ENCODE measurements at regions not wholly inside any gene's neighbourhood (a gene's known extent, or its start where the extent isn't known, plus 50 kb on each side); places are given as distances from the start of the nearest gene placed in this dataset.

- TF ChIP-seq CTCF (IDR thresholded peaks at IDR 0.05 in 2 of 3, conservative IDR thresholded peaks at IDR 0.05 in 1 of 3; ENCODE audit: borderline replicate concordance in 1 of 3, insufficient read depth in 1 of 3, low read depth in 2 of 3, low read length in 2 of 3) (no peak), CBX3 (IDR thresholded peaks at IDR 0.05; ENCODE audit: low read depth) (no peak), CEBPB (IDR thresholded peaks at IDR 0.05; ENCODE audit: low read depth) (no peak), MAX (IDR thresholded peaks at IDR 0.05) (no peak), JUND (IDR thresholded peaks at IDR 0.05) (no peak)
These were observed 408.1 kb downstream of the GADD45G start (continued) for GRCh38 chr9:90012949-90013348.

GRCh38 chr9:90013778-90014177 lies 409.0 kb downstream of the GADD45G start:
- no peaks in the 10 kb centered on the region for H4K20me1 ChIP-seq (ENCODE audit: insufficient read depth)
- no peak for ATAC-seq
- H3K9me3 ChIP-seq (ENCODE audit: control insufficient read depth in 1 of 2, insufficient read depth in 1 of 2, low read depth in 1 of 2, low read length in 2 of 2) = no peaks in the 10 kb centered on the region
- ChIA-PET CTCF (no interaction called here), POLR2A (no interaction called here), RAD21 (ENCODE audit: low non-redundant PET in 1 of 2, low total read pairs in 2 of 2, uncharacterized antibody in 2 of 2, unreplicated experiment in 2 of 2) (no interaction called here)
- BruUV-seq (replicated peaks) = no TSS peak
- no peak overlapping the region for H3K27ac ChIP-seq (ENCODE audit: low read depth, low read length)
- H3K79me2 ChIP-seq (ENCODE audit: insufficient read depth, low read length) = no peaks in the 10 kb centered on the region
- no peaks in the 10 kb centered on the region for H3K9me2 ChIP-seq (ENCODE audit: insufficient read depth)
- H3K36me3 ChIP-seq (ENCODE audit: control insufficient read depth in 1 of 2, insufficient read depth in 2 of 2, low read length in 2 of 2) = no peaks in the 10 kb centered on the region
- no peak overlapping the region for H2AFZ ChIP-seq (ENCODE audit: low read depth, low read length, poor library complexity, severe bottlenecking)
- no peak overlapping the region for H3K4me2 ChIP-seq (ENCODE audit: low read length)
- no peak overlapping the region for H3K4me3 ChIP-seq (replicated peaks in 1 of 2; ENCODE audit: low read depth in 1 of 2, low read length in 2 of 2)
- intact Hi-C loops (cut with micrococcal nuclease) = no loop called here
- no peak overlapping the region for H3K9ac ChIP-seq (ENCODE audit: low read length)
- no peaks in the 10 kb centered on the region for H3K4me1 ChIP-seq (ENCODE audit: control insufficient read depth in 1 of 2, insufficient read depth in 2 of 2, low read length in 2 of 2)
- no peak for DNase-seq (ENCODE audit: low read depth, low spot score)
- H3K27me3 ChIP-seq (ENCODE audit: insufficient read depth, low read length) = peaks cover 9% of the 10 kb centered on the region
- no peak for TF ChIP-seq REST (IDR thresholded peaks at IDR 0.05; ENCODE audit: low read depth)
- TF ChIP-seq MAX (IDR thresholded peaks at IDR 0.05) = no peak
- TF ChIP-seq POLR2AphosphoS5 (IDR thresholded peaks at IDR 0.05; ENCODE audit: low read depth, low read length) = no peak
- TF ChIP-seq TCF7L2 (IDR thresholded peaks at IDR 0.05; ENCODE audit: borderline replicate concordance, extremely low read depth, insufficient read depth, insufficient read length) = no peak
